ENCODE measurements at regions not wholly inside any gene's neighbourhood (a gene's known extent, or its start where the extent isn't known, plus 50 kb on each side); places are given as distances from the start of the nearest gene placed in this dataset.

GRCh38 chr7:49630513-49630912 lies 142.9 kb upstream of the VWC2 start (continued):
- no peak for TF ChIP-seq IRF1 (CRISPR knock-in tag; IDR thresholded peaks at IDR 0.05)
- no peak for TF ChIP-seq ZNF423 (CRISPR knock-in tag; IDR thresholded peaks at IDR 0.05)
- TF ChIP-seq NR3C1 (CRISPR knock-in tag; conservative IDR thresholded peaks at IDR 0.05; ENCODE audit: low read depth): no peak

GRCh38 chr7:49631071-49631815 lies 142.2 kb upstream of the VWC2 start:
- H3K36me3 Mint-ChIP-seq: no peaks in the 10 kb centered on the region
- TF ChIP-seq ELF4 (CRISPR knock-in tag; IDR thresholded peaks at IDR 0.05; ENCODE audit: low read depth) (no peak), NR2C2 (CRISPR knock-in tag; IDR thresholded peaks at IDR 0.05) (no peak), GRHL2 (CRISPR knock-in tag; IDR thresholded peaks at IDR 0.05; ENCODE audit: insufficient replicate concordance, severe bottlenecking) (no peak), ZNF671 (CRISPR knock-in tag; IDR thresholded peaks at IDR 0.05) (no peak), TEAD4 (CRISPR knock-in tag; IDR thresholded peaks at IDR 0.05) (no peak), NFYB (CRISPR knock-in tag; conservative IDR thresholded peaks at IDR 0.05; ENCODE audit: low read depth) (no peak), CBFB (CRISPR knock-in tag; IDR thresholded peaks at IDR 0.05; ENCODE audit: low read depth) (no peak), PREB (CRISPR knock-in tag; IDR thresholded peaks at IDR 0.05; ENCODE audit: borderline replicate concordance) (no peak), STAT6 (CRISPR knock-in tag; conservative IDR thresholded peaks at IDR 0.05; ENCODE audit: low read depth) (no peak), ARID4B (CRISPR knock-in tag; IDR thresholded peaks at IDR 0.05; ENCODE audit: borderline replicate concordance) (no peak)
- peaks cover 3% of the 10 kb centered on the region; the same call in 1 of the 2 replicates for H3K9me3 Mint-ChIP-seq
- no peak overlapping the region for H3K27ac Mint-ChIP-seq
- ATAC-seq (no peak), DNase-seq (ENCODE audit: low spot score) (no peak)
- peaks cover 3% of the 10 kb centered on the region for H3K4me1 Mint-ChIP-seq
- ChIA-PET POLR2A (no interaction called here), CTCF (no interaction called here)
- no peak overlapping the region for H3K4me3 Mint-ChIP-seq
- no peaks in the 10 kb centered on the region; the same call in 1 of the 2 replicates for H3K27me3 Mint-ChIP-seq (ENCODE audit: low read depth)

GRCh38 chr7:49631960-49632359 lies 141.5 kb upstream of the VWC2 start:
- ChIA-PET POLR2A (no interaction called here), CTCF (no interaction called here)
- ATAC-seq (no peak), DNase-seq (ENCODE audit: low spot score) (no peak)
- Mint-ChIP-seq H3K36me3 (no peaks in the 10 kb centered on the region), H3K9me3 (peaks cover 3% of the 10 kb centered on the region; the same call in 1 of the 2 replicates), H3K27ac (no peak overlapping the region), H3K4me3 (no peak overlapping the region), H3K4me1 (peaks cover 2% of the 10 kb centered on the region; the same call in 1 of the 2 replicates), H3K27me3 (ENCODE audit: low read depth) (no peaks in the 10 kb centered on the region; the same call in 1 of the 2 replicates)
- no peak for TF ChIP-seq FOXK1 (CRISPR knock-in tag; IDR thresholded peaks at IDR 0.05)
- no peak for TF ChIP-seq ARID4B (CRISPR knock-in tag; IDR thresholded peaks at IDR 0.05; ENCODE audit: borderline replicate concordance)
